Endodermal cell (in vitro differentiated cells): ENCODE measurements at regions not wholly inside any gene's neighbourhood (a gene's known extent, or its start where the extent isn't known, plus 50 kb on each side); places are given as distances from the start of the nearest gene placed in this dataset.
A peak's percentile ranks its signal among the peaks of the same experiment; 100 is the strongest.

Experiments used
- DNase-seq: peaks from one replicate; pipeline ENCODE4 v3.0.0-alpha.2; 2017
- H3K27ac ChIP-seq: 2 replicates; pipeline ENCODE4 v1.5.1; 2013; ENCODE audit warnings: mild to moderate bottlenecking, low read depth, low read length, moderate library complexity
- H3K27me3 ChIP-seq: 2 replicates; pipeline ENCODE4 v1.6.1; 2013; ENCODE audit warnings: mild to moderate bottlenecking, low read length, moderate library complexity; ENCODE audit not compliant: insufficient read depth, control insufficient read depth, poor library complexity, severe bottlenecking
- H3K36me3 ChIP-seq: 2 replicates; pipeline ENCODE4 v1.7.0; 2013; ENCODE audit warnings: mild to moderate bottlenecking, low read length, moderate library complexity; ENCODE audit not compliant: control insufficient read depth, insufficient read depth
- H3K4me1 ChIP-seq: one replicate; pipeline ENCODE4 v1.7.0; 2013; ENCODE audit warnings: low read length; ENCODE audit not compliant: control insufficient read depth, insufficient read depth
- H3K4me3 ChIP-seq: 2 replicates; pipeline ENCODE4 v1.5.1; 2013; ENCODE audit warnings: mild to moderate bottlenecking, low read length, moderate library complexity
- H3K9ac ChIP-seq: 2 replicates; pipeline ENCODE4 v1.6.1; 2013; ENCODE audit warnings: mild to moderate bottlenecking, low read length, moderate library complexity; ENCODE audit not compliant: poor library complexity, severe bottlenecking; ENCODE audit errors: extremely low read depth
- H3K9me3 ChIP-seq: 2 replicates; pipeline ENCODE4 v1.6.1; 2013; ENCODE audit warnings: mild to moderate bottlenecking, low read length, moderate library complexity; ENCODE audit not compliant: control insufficient read depth
- H3K27ac Mint-ChIP-seq: 2 replicates; pipeline ENCODE4 v1.8.0; 2020; ENCODE audit warnings: mixed read lengths
- H3K27me3 Mint-ChIP-seq: 2 replicates; pipeline ENCODE4 v1.8.0; 2021; ENCODE audit warnings: mild to moderate bottlenecking, mixed read lengths; ENCODE audit not compliant: insufficient read depth
- H3K36me3 Mint-ChIP-seq: 2 replicates; pipeline ENCODE4 v1.8.0; 2020; ENCODE audit warnings: low read depth, mixed read lengths
- H3K4me1 Mint-ChIP-seq: 2 replicates; pipeline ENCODE4 v1.8.0; 2020; ENCODE audit warnings: mixed read lengths
- H3K4me3 Mint-ChIP-seq: 2 replicates; pipeline ENCODE4 v1.8.0; 2020; ENCODE audit warnings: mild to moderate bottlenecking, moderate library complexity, mixed read lengths
- H3K9me3 Mint-ChIP-seq: 2 replicates; pipeline ENCODE4 v1.8.0; 2020; ENCODE audit warnings: mild to moderate bottlenecking, mixed read lengths
- CTCF ChIP-seq: fragments of 200-600 bp; sonication (generic); conservative IDR thresholded peaks from 2 replicates; pipeline ENCODE4 v1.5.0; 2021; ENCODE audit warnings: antibody characterized with exemption, mild to moderate bottlenecking
- WGBS, 2 experiments: methylation state at CpG; one replicate each; pipeline versions ENCODE4 v1.1.5 to v1.1.7; 2013; ENCODE audit warnings: missing lambda C conversion rate in 2 of 2, mixed read lengths in 1 of 2; ENCODE audit not compliant: insufficient coverage in 1 of 2, insufficient read length in 1 of 2; 5-methylcytosine and 5-hydroxymethylcytosine counted together

GRCh38 chr4:19780871-19781270, 470.8 kb upstream of the SLIT2 start:
- Histone ChIP-seq H3K9ac (no peak overlapping the region), H3K27ac (no peak overlapping the region), H3K27me3 (no peaks in the 10 kb centered on the region), H3K4me1 (no peaks in the 10 kb centered on the region), H3K9me3 (peaks cover 26% of the 10 kb centered on the region), H3K4me3 (no peak overlapping the region), H3K36me3 (no peaks in the 10 kb centered on the region)
- Mint-ChIP-seq H3K9me3 (peaks cover 30% of the 10 kb centered on the region), H3K27me3 (no peaks in the 10 kb centered on the region), H3K4me3 (no peak overlapping the region), H3K4me1 (no peaks in the 10 kb centered on the region), H3K27ac (no peak overlapping the region), H3K36me3 (peaks cover 2% of the 10 kb centered on the region)
- no peak for DNase-seq
- no peak for TF ChIP-seq CTCF
- 95 to 100% methylated on average over 1 to 3 of the region's 3 CpGs for WGBS, 2 experiments

GRCh38 chr4:19776929-19777328, 474.8 kb upstream of the SLIT2 start:
- H3K9ac ChIP-seq: no peak overlapping the region
- H3K27me3 ChIP-seq: no peaks in the 10 kb centered on the region
- DNase-seq: no peak
- H3K4me1 ChIP-seq: no peaks in the 10 kb centered on the region
- Mint-ChIP-seq H3K4me3 (no peak overlapping the region), H3K27me3 (no peaks in the 10 kb centered on the region), H3K4me1 (no peaks in the 10 kb centered on the region), H3K27ac (no peak overlapping the region), H3K9me3 (peaks cover 1% of the 10 kb centered on the region), H3K36me3 (no peaks in the 10 kb centered on the region)
- TF ChIP-seq CTCF: no peak
- H3K27ac ChIP-seq: no peak overlapping the region
- H3K36me3 ChIP-seq: no peaks in the 10 kb centered on the region
- H3K9me3 ChIP-seq: no peaks in the 10 kb centered on the region
- no peak overlapping the region for H3K4me3 ChIP-seq

- Mint-ChIP-seq H3K4me3 (no peak overlapping the region), H3K9me3 (peaks cover 5% of the 10 kb centered on the region), H3K27me3 (no peaks in the 10 kb centered on the region), H3K27ac (no peak overlapping the region), H3K36me3 (no peaks in the 10 kb centered on the region), H3K4me1 (no peaks in the 10 kb centered on the region)
- no peak overlapping the region for H3K9ac ChIP-seq
- H3K4me3 ChIP-seq: no peak overlapping the region
- TF ChIP-seq CTCF: no peak
- DNase-seq: no peak
- 78 to 87% methylated on average over 6 to 10 of the region's 10 CpGs for WGBS, 2 experiments
- H3K36me3 ChIP-seq: no peaks in the 10 kb centered on the region
- H3K27ac ChIP-seq: peak overlapping the region; percentile 5
- no peaks in the 10 kb centered on the region for H3K4me1 ChIP-seq
- H3K27me3 ChIP-seq: no peaks in the 10 kb centered on the region
- no peaks in the 10 kb centered on the region for H3K9me3 ChIP-seq
These were observed 475.7 kb upstream of the SLIT2 start for GRCh38 chr4:19776021-19776459.
